ENCODE measurements at regions not wholly inside any gene's neighbourhood (a gene's known extent, or its start where the extent isn't known, plus 50 kb on each side); places are given as distances from the start of the nearest gene placed in this dataset.

GRCh38 chr6:156410649-156411048 is 366.5 kb upstream of the ARID1B start:
- no peak for DNase-seq (ENCODE audit: low read depth)

- DNase-seq (ENCODE audit: low read depth), result no peak
Observed at GRCh38 chr6:156408655-156409054, 368.5 kb upstream of the ARID1B start.

- DNase-seq (ENCODE audit: low read depth), result no peak
Observed at GRCh38 chr6:156407334-156407733, 369.8 kb upstream of the ARID1B start.

GRCh38 chr6:156406688-156407087 is 370.5 kb upstream of the ARID1B start:
- DNase-seq (ENCODE audit: low read depth), result no peak

- no peak for DNase-seq (ENCODE audit: low read depth)
Observed at GRCh38 chr6:156406099-156406498, 371.1 kb upstream of the ARID1B start.

- DNase-seq (ENCODE audit: low read depth), result no peak
Observed at GRCh38 chr6:156402628-156403027, 374.6 kb upstream of the ARID1B start.

- no peak for DNase-seq (ENCODE audit: low read depth)
Observed at GRCh38 chr6:156402227-156402626, 375.0 kb upstream of the ARID1B start.

GRCh38 chr6:156400487-156400886 is 376.7 kb upstream of the ARID1B start:
- DNase-seq (ENCODE audit: low read depth), result no peak

GRCh38 chr6:156398966-156399365 is 378.2 kb upstream of the ARID1B start:
- no peak for DNase-seq (ENCODE audit: low read depth)

- DNase-seq (ENCODE audit: low read depth), result no peak
Observed at GRCh38 chr6:156398371-156398770, 378.8 kb upstream of the ARID1B start.

GRCh38 chr6:156396791-156397418 is 380.3 kb upstream of the ARID1B start:
- no peak for DNase-seq (ENCODE audit: low read depth)

- no peak for DNase-seq (ENCODE audit: low read depth)
Observed at GRCh38 chr6:156396068-156396771, 381.0 kb upstream of the ARID1B start.

GRCh38 chr6:156395276-156395675 is 381.9 kb upstream of the ARID1B start:
- no peak for DNase-seq (ENCODE audit: low read depth)

- DNase-seq (ENCODE audit: low read depth), result no peak
Observed at GRCh38 chr6:156392648-156393047, 384.5 kb upstream of the ARID1B start.

GRCh38 chr6:156391977-156392376 is 385.2 kb upstream of the ARID1B start:
- DNase-seq (ENCODE audit: low read depth), result no peak

- DNase-seq (ENCODE audit: low read depth), result no peak
Observed at GRCh38 chr6:156391061-156391672, 386.0 kb upstream of the ARID1B start.

- DNase-seq (ENCODE audit: low read depth), result no peak
Observed at GRCh38 chr6:156390621-156391020, 386.6 kb upstream of the ARID1B start.

- DNase-seq (ENCODE audit: low read depth), result no peak
Observed at GRCh38 chr6:156389296-156389695, 387.9 kb upstream of the ARID1B start.

GRCh38 chr6:156387472-156387871 is 389.7 kb upstream of the ARID1B start:
- no peak for DNase-seq (ENCODE audit: low read depth)

- DNase-seq (ENCODE audit: low read depth), result no peak
Observed at GRCh38 chr6:156383059-156383458, 394.1 kb upstream of the ARID1B start.

GRCh38 chr6:156379392-156380289 is 397.5 kb upstream of the ARID1B start:
- no peak for DNase-seq (ENCODE audit: low read depth)

GRCh38 chr6:156378853-156379252 is 398.3 kb upstream of the ARID1B start:
- DNase-seq (ENCODE audit: low read depth), result no peak
